ENCODE measurements at regions not wholly inside any gene's neighbourhood (a gene's known extent, or its start where the extent isn't known, plus 50 kb on each side); places are given as distances from the start of the nearest gene placed in this dataset.

DNA sequence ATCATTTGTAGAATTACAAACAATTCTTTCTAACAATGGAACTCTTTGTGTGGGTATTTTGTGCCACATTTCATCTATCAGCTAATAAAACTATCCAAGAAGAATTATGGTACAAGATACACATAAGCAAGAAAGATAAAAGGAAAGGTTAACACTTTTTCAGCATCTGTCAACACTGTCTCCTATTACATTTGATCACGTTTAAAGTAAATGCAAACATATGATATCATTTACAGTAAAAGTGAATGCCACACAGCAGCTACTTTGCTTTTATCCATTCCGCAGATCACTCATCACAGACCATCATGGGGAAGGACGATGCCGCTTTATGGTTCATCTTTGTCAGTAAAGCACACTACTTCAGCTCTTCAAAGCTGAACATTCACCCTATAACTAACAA lies 456.4 kb upstream of the MANEA start (continued):
- TF ChIP-seq EGR1 (IDR thresholded peaks at IDR 0.05; ENCODE audit: low read depth), result no peak
- TF ChIP-seq CEBPB (IDR thresholded peaks at IDR 0.05; ENCODE audit: low read depth), result no peak
- TF ChIP-seq SP1 (IDR thresholded peaks at IDR 0.05; ENCODE audit: low read depth), result no peak
- TF ChIP-seq YY1 (IDR thresholded peaks at IDR 0.05; ENCODE audit: extremely low read depth, insufficient replicate concordance, low read depth, low read length), result no peak

DNA sequence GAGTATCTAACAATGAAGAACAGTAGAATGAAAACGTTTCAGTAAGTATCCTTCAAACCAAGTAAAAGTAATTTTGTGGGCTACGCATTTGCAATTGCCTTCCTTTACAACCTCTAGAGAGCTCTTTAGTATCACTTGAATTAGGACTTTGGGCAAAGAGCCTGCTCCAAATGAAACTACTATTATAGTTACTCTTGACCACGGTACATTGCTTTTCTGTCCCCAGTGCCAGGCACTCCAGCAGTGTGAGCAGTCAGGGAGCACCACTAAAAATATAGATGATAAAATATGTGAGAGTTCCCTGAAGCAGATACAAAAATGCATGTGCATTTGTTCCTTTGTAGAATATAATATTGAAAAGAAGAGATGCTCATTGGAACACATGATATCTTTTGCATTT lies 450.1 kb upstream of the MANEA start:
- Histone ChIP-seq H4K20me1 (ENCODE audit: insufficient read depth) (no peaks in the 10 kb centered on the region), H3K27me3 (ENCODE audit: insufficient read depth, low read length) (no peaks in the 10 kb centered on the region), H2AFZ (ENCODE audit: low read depth, low read length, poor library complexity, severe bottlenecking) (no peak overlapping the region), H3K4me2 (ENCODE audit: low read length) (no peak overlapping the region), H3K27ac (ENCODE audit: low read depth, low read length) (no peak overlapping the region), H3K4me3 (replicated peaks in 1 of 2; ENCODE audit: low read depth in 1 of 2, low read length in 2 of 2) (no peak overlapping the region), H3K4me1 (ENCODE audit: control insufficient read depth in 1 of 2, insufficient read depth in 2 of 2, low read length in 2 of 2) (no peaks in the 10 kb centered on the region), H3K79me2 (ENCODE audit: insufficient read depth, low read length) (no peaks in the 10 kb centered on the region), H3K9me2 (ENCODE audit: insufficient read depth) (no peaks in the 10 kb centered on the region), H3K9ac (ENCODE audit: low read length) (no peak overlapping the region), H3K9me3 (ENCODE audit: control insufficient read depth in 1 of 2, insufficient read depth in 1 of 2, low read depth in 1 of 2, low read length in 2 of 2) (no peaks in the 10 kb centered on the region; a peak in 1 of 4 replicates), H3K36me3 (ENCODE audit: control insufficient read depth in 1 of 2, insufficient read depth in 2 of 2, low read length in 2 of 2) (no peaks in the 10 kb centered on the region)
- BruUV-seq (replicated peaks), result no TSS peak
- DNase-seq (ENCODE audit: low read depth, low spot score), result no peak
- ChIA-PET RAD21 (ENCODE audit: low non-redundant PET in 1 of 2, low total read pairs in 2 of 2, uncharacterized antibody in 2 of 2, unreplicated experiment in 2 of 2) (no interaction called here), POLR2A (no interaction called here), CTCF (interaction anchor here (0.6 kb wide), 1 partner anchor 37 kb away, joined by 3 read pairs; no protein-coding TSS in a partner anchor)
- intact Hi-C loops (cut with micrococcal nuclease), result no loop called here
- no peak for TF ChIP-seq ELF1 (IDR thresholded peaks at IDR 0.05; ENCODE audit: borderline replicate concordance, low read depth)
- no peak for TF ChIP-seq SP1 (IDR thresholded peaks at IDR 0.05; ENCODE audit: low read depth)
- TF ChIP-seq FOSL1 (IDR thresholded peaks at IDR 0.05; ENCODE audit: low read depth), result no peak
- TF ChIP-seq, protein P1, sequence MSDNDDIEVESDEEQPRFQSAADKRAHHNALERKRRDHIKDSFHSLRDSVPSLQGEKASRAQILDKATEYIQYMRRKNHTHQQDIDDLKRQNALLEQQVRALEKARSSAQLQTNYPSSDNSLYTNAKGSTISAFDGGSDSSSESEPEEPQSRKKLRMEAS (IDR thresholded peaks at IDR 0.05), result no peak
- TF ChIP-seq, protein P2, sequence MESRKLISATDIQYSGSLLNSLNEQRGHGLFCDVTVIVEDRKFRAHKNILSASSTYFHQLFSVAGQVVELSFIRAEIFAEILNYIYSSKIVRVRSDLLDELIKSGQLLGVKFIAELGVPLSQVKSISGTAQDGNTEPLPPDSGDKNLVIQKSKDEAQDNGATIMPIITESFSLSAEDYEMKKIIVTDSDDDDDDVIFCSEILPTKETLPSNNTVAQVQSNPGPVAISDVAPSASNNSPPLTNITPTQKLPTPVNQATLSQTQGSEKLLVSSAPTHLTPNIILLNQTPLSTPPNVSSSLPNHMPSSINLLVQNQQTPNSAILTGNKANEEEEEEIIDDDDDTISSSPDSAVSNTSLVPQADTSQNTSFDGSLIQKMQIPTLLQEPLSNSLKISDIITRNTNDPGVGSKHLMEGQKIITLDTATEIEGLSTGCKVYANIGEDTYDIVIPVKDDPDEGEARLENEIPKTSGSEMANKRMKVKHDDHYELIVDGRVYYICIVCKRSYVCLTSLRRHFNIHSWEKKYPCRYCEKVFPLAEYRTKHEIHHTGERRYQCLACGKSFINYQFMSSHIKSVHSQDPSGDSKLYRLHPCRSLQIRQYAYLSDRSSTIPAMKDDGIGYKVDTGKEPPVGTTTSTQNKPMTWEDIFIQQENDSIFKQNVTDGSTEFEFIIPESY (IDR thresholded peaks at IDR 0.05; ENCODE audit: extremely low read depth, insufficient replicate concordance, low read length), result no peak
- TF ChIP-seq RAD21 (IDR thresholded peaks at IDR 0.05; ENCODE audit: low read depth), result no peak
- TF ChIP-seq EZH2phosphoT487 (IDR thresholded peaks at IDR 0.05; ENCODE audit: borderline replicate concordance), result no peak
- TF ChIP-seq POLR2AphosphoS5 (IDR thresholded peaks at IDR 0.05; ENCODE audit: low read depth, low read length), result no peak
- TF ChIP-seq YY1 (IDR thresholded peaks at IDR 0.05; ENCODE audit: extremely low read depth, insufficient replicate concordance, low read depth, low read length), result no peak
- no peak for TF ChIP-seq SIN3A (IDR thresholded peaks at IDR 0.05; ENCODE audit: low read depth)
- TF ChIP-seq, protein P3, sequence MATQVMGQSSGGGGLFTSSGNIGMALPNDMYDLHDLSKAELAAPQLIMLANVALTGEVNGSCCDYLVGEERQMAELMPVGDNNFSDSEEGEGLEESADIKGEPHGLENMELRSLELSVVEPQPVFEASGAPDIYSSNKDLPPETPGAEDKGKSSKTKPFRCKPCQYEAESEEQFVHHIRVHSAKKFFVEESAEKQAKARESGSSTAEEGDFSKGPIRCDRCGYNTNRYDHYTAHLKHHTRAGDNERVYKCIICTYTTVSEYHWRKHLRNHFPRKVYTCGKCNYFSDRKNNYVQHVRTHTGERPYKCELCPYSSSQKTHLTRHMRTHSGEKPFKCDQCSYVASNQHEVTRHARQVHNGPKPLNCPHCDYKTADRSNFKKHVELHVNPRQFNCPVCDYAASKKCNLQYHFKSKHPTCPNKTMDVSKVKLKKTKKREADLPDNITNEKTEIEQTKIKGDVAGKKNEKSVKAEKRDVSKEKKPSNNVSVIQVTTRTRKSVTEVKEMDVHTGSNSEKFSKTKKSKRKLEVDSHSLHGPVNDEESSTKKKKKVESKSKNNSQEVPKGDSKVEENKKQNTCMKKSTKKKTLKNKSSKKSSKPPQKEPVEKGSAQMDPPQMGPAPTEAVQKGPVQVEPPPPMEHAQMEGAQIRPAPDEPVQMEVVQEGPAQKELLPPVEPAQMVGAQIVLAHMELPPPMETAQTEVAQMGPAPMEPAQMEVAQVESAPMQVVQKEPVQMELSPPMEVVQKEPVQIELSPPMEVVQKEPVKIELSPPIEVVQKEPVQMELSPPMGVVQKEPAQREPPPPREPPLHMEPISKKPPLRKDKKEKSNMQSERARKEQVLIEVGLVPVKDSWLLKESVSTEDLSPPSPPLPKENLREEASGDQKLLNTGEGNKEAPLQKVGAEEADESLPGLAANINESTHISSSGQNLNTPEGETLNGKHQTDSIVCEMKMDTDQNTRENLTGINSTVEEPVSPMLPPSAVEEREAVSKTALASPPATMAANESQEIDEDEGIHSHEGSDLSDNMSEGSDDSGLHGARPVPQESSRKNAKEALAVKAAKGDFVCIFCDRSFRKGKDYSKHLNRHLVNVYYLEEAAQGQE (IDR thresholded peaks at IDR 0.05; ENCODE audit: low read depth), result no peak
- TF ChIP-seq ZNF274 (IDR thresholded peaks at IDR 0.05; ENCODE audit: low read depth, low read length), result no peak
- TF ChIP-seq CEBPB (IDR thresholded peaks at IDR 0.05; ENCODE audit: low read depth), result no peak
- TF ChIP-seq, protein P4, sequence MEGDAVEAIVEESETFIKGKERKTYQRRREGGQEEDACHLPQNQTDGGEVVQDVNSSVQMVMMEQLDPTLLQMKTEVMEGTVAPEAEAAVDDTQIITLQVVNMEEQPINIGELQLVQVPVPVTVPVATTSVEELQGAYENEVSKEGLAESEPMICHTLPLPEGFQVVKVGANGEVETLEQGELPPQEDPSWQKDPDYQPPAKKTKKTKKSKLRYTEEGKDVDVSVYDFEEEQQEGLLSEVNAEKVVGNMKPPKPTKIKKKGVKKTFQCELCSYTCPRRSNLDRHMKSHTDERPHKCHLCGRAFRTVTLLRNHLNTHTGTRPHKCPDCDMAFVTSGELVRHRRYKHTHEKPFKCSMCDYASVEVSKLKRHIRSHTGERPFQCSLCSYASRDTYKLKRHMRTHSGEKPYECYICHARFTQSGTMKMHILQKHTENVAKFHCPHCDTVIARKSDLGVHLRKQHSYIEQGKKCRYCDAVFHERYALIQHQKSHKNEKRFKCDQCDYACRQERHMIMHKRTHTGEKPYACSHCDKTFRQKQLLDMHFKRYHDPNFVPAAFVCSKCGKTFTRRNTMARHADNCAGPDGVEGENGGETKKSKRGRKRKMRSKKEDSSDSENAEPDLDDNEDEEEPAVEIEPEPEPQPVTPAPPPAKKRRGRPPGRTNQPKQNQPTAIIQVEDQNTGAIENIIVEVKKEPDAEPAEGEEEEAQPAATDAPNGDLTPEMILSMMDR (IDR thresholded peaks at IDR 0.05 in 2 of 3, conservative IDR thresholded peaks at IDR 0.05 in 1 of 3; ENCODE audit: borderline replicate concordance in 1 of 3, insufficient read depth in 1 of 3, low read depth in 2 of 3, low read length in 2 of 3), result no peak
- TF ChIP-seq ZFX (IDR thresholded peaks at IDR 0.05), result no peak
- TF ChIP-seq JUND (IDR thresholded peaks at IDR 0.05), result no peak
- TF ChIP-seq CBX3 (IDR thresholded peaks at IDR 0.05; ENCODE audit: low read depth), result no peak
- no peak for ATAC-seq
